ENCODE measurements at regions not wholly inside any gene's neighbourhood (a gene's known extent, or its start where the extent isn't known, plus 50 kb on each side); places are given as distances from the start of the nearest gene placed in this dataset.

DNA sequence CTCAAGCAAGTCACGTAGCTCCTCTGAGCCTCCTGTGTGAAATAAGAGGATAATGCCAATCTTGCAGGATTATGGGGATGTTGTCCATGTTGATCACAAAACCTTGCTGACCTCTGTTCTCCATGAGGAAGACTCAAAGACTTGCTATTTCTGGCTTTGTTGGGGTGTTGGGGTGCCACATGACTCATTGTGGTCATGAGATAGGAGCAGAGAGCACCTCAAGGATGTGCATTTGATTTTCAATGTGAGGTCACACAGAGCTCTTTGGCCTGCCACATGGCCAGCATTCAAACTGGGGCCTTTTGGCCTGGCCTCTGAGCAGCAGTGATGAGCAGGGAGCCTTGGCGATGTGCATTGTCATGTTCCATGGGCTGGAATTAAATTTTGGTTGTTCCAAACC lies 380.3 kb downstream of the GADD45G start:
- Histone ChIP-seq H4K91ac (ENCODE audit: low read length) (no peak overlapping the region), H3K4ac (ENCODE audit: low read depth in 1 of 2, low read length in 2 of 2) (no peak overlapping the region), H3K79me1 (replicated peaks; ENCODE audit: low read length, poor library complexity, severe bottlenecking) (no peaks in the 10 kb centered on the region), H3K9me3 (ENCODE audit: control insufficient read depth, low read length) (peaks cover 12% of the 10 kb centered on the region), H2BK15ac (ENCODE audit: low read depth, poor library complexity, severe bottlenecking) (no peak overlapping the region), H4K8ac (ENCODE audit: low read length) (no peak overlapping the region), H2BK120ac (ENCODE audit: low read depth, low read length) (no peak overlapping the region), H3K4me3 (ENCODE audit: insufficient read depth in 1 of 2, low read depth in 1 of 2, low read length in 2 of 2) (no peak overlapping the region), H3K27ac (ENCODE audit: low read length, poor library complexity, severe bottlenecking) (no peak overlapping the region), H2AFZ (ENCODE audit: low read depth, low read length) (no peak overlapping the region), H3K27me3 (ENCODE audit: control insufficient read depth in 1 of 2, insufficient read depth in 1 of 2, low read length in 2 of 2) (peaks cover 8 to 24% of the 10 kb centered on the region in 2 experiments), H3K4me2 (ENCODE audit: low read length, poor library complexity, severe bottlenecking) (no peak overlapping the region), H3K9ac (ENCODE audit: low read length) (no peak overlapping the region), H3K4me1 (ENCODE audit: control insufficient read depth, insufficient read depth, low read depth, low read length) (peaks cover 2% of the 10 kb centered on the region), H2AK5ac (ENCODE audit: low read length, severe bottlenecking) (no peak overlapping the region), H2BK5ac (ENCODE audit: low read depth, low read length, poor library complexity, severe bottlenecking) (no peak overlapping the region), H3K14ac (ENCODE audit: low read length in 2 of 2) (no peak overlapping the region), H3K23ac (ENCODE audit: low read length in 2 of 2) (no peak overlapping the region), H3K18ac (ENCODE audit: low read depth in 1 of 2, low read length in 2 of 2) (no peak overlapping the region), H2BK12ac (ENCODE audit: low read length in 2 of 2) (no peak overlapping the region), H3K36me3 (ENCODE audit: control insufficient read depth in 1 of 2, insufficient read depth in 2 of 2, low read depth in 1 of 2, low read length in 2 of 2) (no peaks in the 10 kb centered on the region)
- DNase-seq = no peak
- 92% methylated on average over 2 of the region's 2 CpGs for WGBS

DNA sequence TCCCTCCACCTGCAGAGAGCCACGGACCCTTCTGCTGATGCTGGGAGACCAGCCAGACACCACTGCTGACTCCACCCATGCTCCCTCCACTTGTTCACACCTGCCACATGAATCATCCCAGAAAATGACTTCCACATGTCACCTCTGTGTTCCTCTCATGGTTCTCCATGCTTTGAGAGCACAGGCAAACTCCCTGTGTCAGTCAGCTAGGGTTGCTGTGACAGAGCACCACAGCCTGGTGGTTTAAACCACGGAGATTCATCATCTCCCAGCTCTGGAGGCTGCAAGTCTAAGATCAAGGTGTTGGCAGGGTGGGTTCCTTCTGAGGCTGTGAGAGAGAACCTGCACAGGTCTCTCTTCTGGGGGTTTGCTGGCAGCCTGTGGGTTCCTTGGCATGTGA lies 381.4 kb downstream of the GADD45G start:
- Histone ChIP-seq H3K79me1 (replicated peaks; ENCODE audit: low read length, poor library complexity, severe bottlenecking) (no peaks in the 10 kb centered on the region), H2AFZ (ENCODE audit: low read depth, low read length) (no peak overlapping the region), H3K9ac (ENCODE audit: low read length) (no peak overlapping the region), H3K27ac (ENCODE audit: low read length, poor library complexity, severe bottlenecking) (no peak overlapping the region), H3K36me3 (ENCODE audit: control insufficient read depth in 1 of 2, insufficient read depth in 2 of 2, low read depth in 1 of 2, low read length in 2 of 2) (no peaks in the 10 kb centered on the region), H2BK5ac (ENCODE audit: low read depth, low read length, poor library complexity, severe bottlenecking) (no peak overlapping the region), H3K9me3 (ENCODE audit: control insufficient read depth, low read length) (peaks cover 12% of the 10 kb centered on the region), H2BK15ac (ENCODE audit: low read depth, poor library complexity, severe bottlenecking) (no peak overlapping the region), H2BK12ac (ENCODE audit: low read length in 2 of 2) (no peak overlapping the region), H3K14ac (ENCODE audit: low read length in 2 of 2) (no peak overlapping the region), H2BK120ac (ENCODE audit: low read depth, low read length) (no peak overlapping the region), H2AK5ac (ENCODE audit: low read length, severe bottlenecking) (no peak overlapping the region), H3K27me3 (ENCODE audit: control insufficient read depth in 1 of 2, insufficient read depth in 1 of 2, low read length in 2 of 2) (peaks cover 0 to 18% of the 10 kb centered on the region in 2 experiments), H3K4me1 (ENCODE audit: control insufficient read depth, insufficient read depth, low read depth, low read length) (peaks cover 2% of the 10 kb centered on the region), H3K4ac (ENCODE audit: low read depth in 1 of 2, low read length in 2 of 2) (no peak overlapping the region), H3K4me2 (ENCODE audit: low read length, poor library complexity, severe bottlenecking) (no peak overlapping the region), H3K18ac (ENCODE audit: low read depth in 1 of 2, low read length in 2 of 2) (no peak overlapping the region), H3K23ac (ENCODE audit: low read length in 2 of 2) (no peak overlapping the region), H4K91ac (ENCODE audit: low read length) (no peak overlapping the region), H4K8ac (ENCODE audit: low read length) (no peak overlapping the region), H3K4me3 (ENCODE audit: insufficient read depth in 1 of 2, low read depth in 1 of 2, low read length in 2 of 2) (no peak overlapping the region)
- 91% methylated on average over 2 of the region's 2 CpGs for WGBS
- no peak for DNase-seq

DNA sequence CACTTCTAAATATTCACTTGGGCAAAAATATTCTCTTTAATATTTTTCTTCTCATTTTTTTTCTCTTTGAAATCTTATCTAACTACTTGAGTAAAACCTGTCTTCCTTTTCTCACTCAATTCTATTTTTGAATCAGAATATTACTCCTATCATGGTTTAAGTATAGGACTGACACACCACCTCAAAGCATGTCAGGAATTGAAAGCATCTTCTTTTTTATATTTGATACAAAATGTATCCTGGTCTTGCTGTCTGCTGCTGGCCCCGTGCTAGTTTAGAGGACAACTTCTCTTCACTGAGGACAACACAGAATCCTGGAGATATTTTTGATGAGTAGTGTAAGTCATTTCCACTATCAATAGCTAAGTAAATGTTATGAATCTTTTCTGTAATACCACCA lies 383.6 kb downstream of the GADD45G start:
- no peak overlapping the region for H2BK15ac ChIP-seq (ENCODE audit: low read depth, poor library complexity, severe bottlenecking)
- WGBS = no CpG with 5 or more reads among the region's 1 CpG
- H2BK120ac ChIP-seq (ENCODE audit: low read depth, low read length) = no peak overlapping the region
- H3K79me1 ChIP-seq (replicated peaks; ENCODE audit: low read length, poor library complexity, severe bottlenecking) = no peaks in the 10 kb centered on the region
- H3K23ac ChIP-seq (ENCODE audit: low read length in 2 of 2) = no peak overlapping the region
- no peak overlapping the region for H3K27ac ChIP-seq (ENCODE audit: low read length, poor library complexity, severe bottlenecking)
- peaks cover 3% of the 10 kb centered on the region for H3K4me1 ChIP-seq (ENCODE audit: control insufficient read depth, insufficient read depth, low read depth, low read length)
- peaks cover 6 to 11% of the 10 kb centered on the region in 2 experiments for H3K27me3 ChIP-seq (ENCODE audit: control insufficient read depth in 1 of 2, insufficient read depth in 1 of 2, low read length in 2 of 2)
- H2BK5ac ChIP-seq (ENCODE audit: low read depth, low read length, poor library complexity, severe bottlenecking) = no peak overlapping the region
- H3K4ac ChIP-seq (ENCODE audit: low read depth in 1 of 2, low read length in 2 of 2) = no peak overlapping the region
- no peak overlapping the region for H4K8ac ChIP-seq (ENCODE audit: low read length)
- no peak for DNase-seq
- H3K14ac ChIP-seq (ENCODE audit: low read length in 2 of 2) = no peak overlapping the region
- no peak overlapping the region for H3K4me2 ChIP-seq (ENCODE audit: low read length, poor library complexity, severe bottlenecking)
- no peak overlapping the region for H2AK5ac ChIP-seq (ENCODE audit: low read length, severe bottlenecking)
- no peaks in the 10 kb centered on the region for H3K36me3 ChIP-seq (ENCODE audit: control insufficient read depth in 1 of 2, insufficient read depth in 2 of 2, low read depth in 1 of 2, low read length in 2 of 2)
- peaks cover under 1% of the 10 kb centered on the region for H3K9me3 ChIP-seq (ENCODE audit: control insufficient read depth, low read length)
- no peak overlapping the region for H3K18ac ChIP-seq (ENCODE audit: low read depth in 1 of 2, low read length in 2 of 2)
- no peak overlapping the region for H2BK12ac ChIP-seq (ENCODE audit: low read length in 2 of 2)
- no peak overlapping the region for H2AFZ ChIP-seq (ENCODE audit: low read depth, low read length)
- H3K9ac ChIP-seq (ENCODE audit: low read length) = no peak overlapping the region
- H4K91ac ChIP-seq (ENCODE audit: low read length) = no peak overlapping the region
- no peak overlapping the region for H3K4me3 ChIP-seq (ENCODE audit: insufficient read depth in 1 of 2, low read depth in 1 of 2, low read length in 2 of 2)

DNA sequence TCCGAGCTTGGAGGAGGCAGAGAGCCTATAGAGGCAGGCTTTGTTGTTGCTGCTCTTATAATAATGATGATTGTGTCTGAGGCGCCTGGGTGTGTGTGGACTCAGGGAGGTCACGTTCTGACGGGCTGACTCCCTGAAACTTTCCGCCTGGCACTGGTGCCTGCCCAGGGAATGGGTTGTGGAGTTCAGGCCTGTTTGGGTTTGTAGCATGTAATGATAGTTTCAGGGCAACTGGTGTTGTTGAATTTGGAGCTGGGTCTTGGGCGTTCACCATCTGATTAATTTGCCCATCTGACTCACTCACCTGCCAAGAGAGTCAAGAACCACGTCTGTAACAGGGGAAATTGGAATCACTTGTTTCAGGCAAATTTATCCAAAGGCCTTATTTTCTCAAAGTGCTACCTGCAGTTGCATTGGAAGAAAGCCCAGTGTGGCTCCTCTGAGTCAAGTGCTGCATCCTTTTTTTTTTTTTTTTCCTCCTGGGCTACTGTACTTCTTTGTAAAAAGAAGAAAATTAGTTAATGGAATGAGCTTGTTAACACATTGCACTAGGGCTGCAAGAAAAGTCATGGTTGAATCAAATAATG lies 386.5 kb downstream of the GADD45G start:
- H2BK15ac ChIP-seq (ENCODE audit: low read depth, poor library complexity, severe bottlenecking) = no peak overlapping the region
- H3K79me1 ChIP-seq (replicated peaks; ENCODE audit: low read length, poor library complexity, severe bottlenecking) = no peaks in the 10 kb centered on the region
- DNase-seq = no peak
- H3K4me2 ChIP-seq (ENCODE audit: low read length, poor library complexity, severe bottlenecking) = no peak overlapping the region
- H2BK12ac ChIP-seq (ENCODE audit: low read length in 2 of 2) = no peak overlapping the region
- no peak overlapping the region for H3K18ac ChIP-seq (ENCODE audit: low read depth in 1 of 2, low read length in 2 of 2)
- peaks cover 15% of the 10 kb centered on the region for H3K4me1 ChIP-seq (ENCODE audit: control insufficient read depth, insufficient read depth, low read depth, low read length)
- no peaks in the 10 kb centered on the region for H3K9me3 ChIP-seq (ENCODE audit: control insufficient read depth, low read length)
- no peak overlapping the region for H3K23ac ChIP-seq (ENCODE audit: low read length in 2 of 2)
- WGBS = 93% methylated on average over 7 of the region's 7 CpGs
- H3K36me3 ChIP-seq (ENCODE audit: control insufficient read depth in 1 of 2, insufficient read depth in 2 of 2, low read depth in 1 of 2, low read length in 2 of 2) = no peaks in the 10 kb centered on the region
- H2BK120ac ChIP-seq (ENCODE audit: low read depth, low read length) = no peak overlapping the region
- H4K8ac ChIP-seq (ENCODE audit: low read length) = no peak overlapping the region
- no peak overlapping the region for H2AFZ ChIP-seq (ENCODE audit: low read depth, low read length)
- peaks cover 6 to 11% of the 10 kb centered on the region in 2 experiments for H3K27me3 ChIP-seq (ENCODE audit: control insufficient read depth in 1 of 2, insufficient read depth in 1 of 2, low read length in 2 of 2)
- H3K4me3 ChIP-seq (ENCODE audit: insufficient read depth in 1 of 2, low read depth in 1 of 2, low read length in 2 of 2) = no peak overlapping the region
- H3K14ac ChIP-seq (ENCODE audit: low read length in 2 of 2) = no peak overlapping the region
- no peak overlapping the region for H4K91ac ChIP-seq (ENCODE audit: low read length)
- H2BK5ac ChIP-seq (ENCODE audit: low read depth, low read length, poor library complexity, severe bottlenecking) = no peak overlapping the region
- no peak overlapping the region for H3K27ac ChIP-seq (ENCODE audit: low read length, poor library complexity, severe bottlenecking)
- no peak overlapping the region for H3K4ac ChIP-seq (ENCODE audit: low read depth in 1 of 2, low read length in 2 of 2)
- no peak overlapping the region for H3K9ac ChIP-seq (ENCODE audit: low read length)
- H2AK5ac ChIP-seq (ENCODE audit: low read length, severe bottlenecking) = no peak overlapping the region
